Ovary (tissue), 7 donors: ENCODE measurements at regions not wholly inside any gene's neighbourhood (a gene's known extent, or its start where the extent isn't known, plus 50 kb on each side); places are given as distances from the start of the nearest gene placed in this dataset.

Source experiments
- DNase-seq, 5 donors: peaks; one replicate each; pipeline ENCODE4 v3.0.0-alpha.2; 2019 to 2020
- H3K27ac ChIP-seq, 2 donors: fragments of 200-600 bp; one replicate each; pipeline versions ENCODE4 v1.5.1 to v1.8.0; 2019 to 2022
- H3K27me3 ChIP-seq: fragments of 200-600 bp; one replicate; pipeline ENCODE4 v1.8.0; 2022
- H3K36me3 ChIP-seq: fragments of 200-600 bp; sonication (generic); one replicate; pipeline ENCODE4 v1.5.1; 2019
- H3K4me1 ChIP-seq: one replicate; pipeline ENCODE4 v1.8.1; 2013; ENCODE audit warnings: mild to moderate bottlenecking, moderate library complexity; ENCODE audit not compliant: insufficient read depth
- H3K4me3 ChIP-seq: fragments of 200-600 bp; sonication (generic); one replicate; pipeline ENCODE4 v1.5.1; 2017
- H3K9me3 ChIP-seq, 2 donors: fragments of 200-600 bp in 1 of 2; sonication (generic) in 1 of 2; one replicate each; pipeline versions ENCODE4 v1.5.1 to v1.8.1; 2013 to 2019; ENCODE audit warnings: mild to moderate bottlenecking in 1 of 2, moderate library complexity in 1 of 2
- EP300 ChIP-seq: sonication (generic); formaldehyde crosslinking; IDR thresholded peaks from one replicate; pipeline ENCODE4 v1.6.1; 2017; ENCODE audit warnings: antibody characterized with exemption
- POLR2A ChIP-seq: fragments of 450-650 bp; IDR thresholded peaks from one replicate; pipeline ENCODE4 v1.6.1; 2017; ENCODE audit warnings: antibody characterized with exemption, mild to moderate bottlenecking, moderate library complexity
- WGBS, 3 donors: extraction: QIAGEN DNeasy Blood & Tissue Kit in 1 of 3; methylation state at CpG; one replicate each; pipeline versions ENCODE4 v1.1.5 to v1.1.7; 2013 to 2017; 5-methylcytosine and 5-hydroxymethylcytosine counted together
- intact Hi-C, 4 donors: fragments of 100-400 bp; cut with DNase I; formaldehyde crosslinking; loops; one replicate each; pipeline versions ENCODE4 v1.11.0 to v1.15.1; 2022 to 2023
- TF ChIP-seq, protein P1 (sequence below), 3 donors: fragments of 450-650 bp in 2 of 3; fragments of 200-600 bp in 1 of 3; IDR thresholded peaks; one replicate each; pipeline versions ENCODE4 v1.5.1 to v1.8.0; 2016 to 2022; ENCODE audit warnings: antibody characterized with exemption in 3 of 3, mild to moderate bottlenecking in 1 of 3
- donor health status: DM: no; HTN: no; CAD: no; lungs with moderate emphysema.
- donor health status: DM: no; HTN: no; CAD: no.
- donor health status: Bipolar disorder and iron deficiency.
- donor health status: DM: no; HTN: no; CAD: no.
- donor health status: DM: yes; HTN: yes; CAD: no.

DNA sequence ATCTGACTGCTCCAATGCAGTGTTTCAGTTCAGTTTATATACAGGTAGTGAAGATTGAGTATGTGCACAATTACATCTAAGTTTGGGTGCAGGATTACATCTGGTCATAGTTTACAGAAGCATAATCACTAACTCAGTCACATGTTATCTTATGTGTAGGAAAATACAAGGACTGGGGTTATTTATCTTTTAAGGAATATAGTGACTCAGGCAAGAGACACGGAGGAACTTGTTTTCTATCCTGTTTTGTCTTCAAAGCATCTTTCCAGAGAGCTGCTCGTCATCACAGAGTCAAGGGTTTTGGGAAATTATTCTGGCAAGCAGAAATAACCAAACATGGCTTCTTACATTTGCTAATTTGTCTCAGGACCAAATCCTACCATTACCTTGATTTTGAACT lies 1371.5 kb upstream of the TMEFF2 start:
- WGBS, 3 donors: 4 to 35% (median 12%) methylated on average over 2 of the region's 2 CpGs

DNA sequence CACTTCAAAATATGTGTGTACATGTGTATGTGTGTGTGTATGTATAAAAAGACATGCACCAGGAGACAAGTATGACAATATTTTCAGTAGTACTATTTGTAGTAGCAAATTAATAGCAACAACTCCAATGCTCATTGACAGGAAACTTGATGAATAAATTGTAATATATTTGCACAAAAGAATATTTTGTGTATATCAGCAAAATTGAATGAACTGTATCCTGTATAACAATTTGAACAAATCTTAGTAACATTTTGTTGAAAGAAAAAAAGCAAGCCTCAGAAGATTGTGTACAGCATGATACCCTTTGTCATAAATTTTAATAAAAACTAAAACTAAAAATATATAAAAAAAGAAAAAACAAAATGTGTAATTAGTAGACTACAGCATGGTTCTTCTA lies 1367.3 kb upstream of the TMEFF2 start:
- no peak overlapping the region for H3K4me3 ChIP-seq
- no peak overlapping the region for H3K27ac ChIP-seq
- intact Hi-C loops: no loop called here
- no peaks in the 10 kb centered on the region for H3K4me1 ChIP-seq
- H3K9me3 ChIP-seq: no peaks in the 10 kb centered on the region
- H3K36me3 ChIP-seq: no peaks in the 10 kb centered on the region
- H3K27me3 ChIP-seq: no peaks in the 10 kb centered on the region
- no peak for TF ChIP-seq POLR2A
- TF ChIP-seq EP300: no peak
- TF ChIP-seq, protein P1, sequence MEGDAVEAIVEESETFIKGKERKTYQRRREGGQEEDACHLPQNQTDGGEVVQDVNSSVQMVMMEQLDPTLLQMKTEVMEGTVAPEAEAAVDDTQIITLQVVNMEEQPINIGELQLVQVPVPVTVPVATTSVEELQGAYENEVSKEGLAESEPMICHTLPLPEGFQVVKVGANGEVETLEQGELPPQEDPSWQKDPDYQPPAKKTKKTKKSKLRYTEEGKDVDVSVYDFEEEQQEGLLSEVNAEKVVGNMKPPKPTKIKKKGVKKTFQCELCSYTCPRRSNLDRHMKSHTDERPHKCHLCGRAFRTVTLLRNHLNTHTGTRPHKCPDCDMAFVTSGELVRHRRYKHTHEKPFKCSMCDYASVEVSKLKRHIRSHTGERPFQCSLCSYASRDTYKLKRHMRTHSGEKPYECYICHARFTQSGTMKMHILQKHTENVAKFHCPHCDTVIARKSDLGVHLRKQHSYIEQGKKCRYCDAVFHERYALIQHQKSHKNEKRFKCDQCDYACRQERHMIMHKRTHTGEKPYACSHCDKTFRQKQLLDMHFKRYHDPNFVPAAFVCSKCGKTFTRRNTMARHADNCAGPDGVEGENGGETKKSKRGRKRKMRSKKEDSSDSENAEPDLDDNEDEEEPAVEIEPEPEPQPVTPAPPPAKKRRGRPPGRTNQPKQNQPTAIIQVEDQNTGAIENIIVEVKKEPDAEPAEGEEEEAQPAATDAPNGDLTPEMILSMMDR (IDR thresholded peaks at IDR 0.05): no peak
- DNase-seq: no peak

More for the DNA sequence above, 1371.5 kb upstream of the TMEFF2 start:
- no peaks in the 10 kb centered on the region for H3K9me3 ChIP-seq
- H3K4me1 ChIP-seq: no peaks in the 10 kb centered on the region
- no peak overlapping the region for H3K27ac ChIP-seq
- no peaks in the 10 kb centered on the region for H3K27me3 ChIP-seq
- H3K4me3 ChIP-seq: no peak overlapping the region
- intact Hi-C loops: no loop called here
- no peaks in the 10 kb centered on the region for H3K36me3 ChIP-seq
- no peak for DNase-seq
- no peak for TF ChIP-seq POLR2A
- no peak for TF ChIP-seq EP300
- TF ChIP-seq, protein P1 (IDR thresholded peaks at IDR 0.05): no peak

DNA sequence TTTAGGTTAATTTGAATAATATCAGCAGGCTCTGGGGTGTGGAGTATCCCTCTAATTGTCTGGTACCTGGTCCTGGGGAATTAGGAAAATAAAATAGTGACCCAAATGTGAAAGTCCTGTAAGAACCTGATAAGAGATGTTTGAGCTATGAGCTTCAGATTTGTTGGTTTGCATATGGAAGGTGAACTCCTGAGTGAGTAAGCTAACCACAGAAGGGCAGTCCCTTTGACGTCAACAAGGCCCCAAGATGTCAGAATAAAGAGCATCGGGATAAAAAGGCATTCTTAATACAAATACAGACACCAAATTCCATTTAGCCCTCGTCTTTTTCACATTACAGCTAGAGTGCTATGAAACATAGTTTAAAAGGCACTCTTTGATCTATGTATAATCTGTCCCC lies 1366.3 kb upstream of the TMEFF2 start:
- intact Hi-C loops: no loop called here
- no peak for TF ChIP-seq POLR2A

DNA sequence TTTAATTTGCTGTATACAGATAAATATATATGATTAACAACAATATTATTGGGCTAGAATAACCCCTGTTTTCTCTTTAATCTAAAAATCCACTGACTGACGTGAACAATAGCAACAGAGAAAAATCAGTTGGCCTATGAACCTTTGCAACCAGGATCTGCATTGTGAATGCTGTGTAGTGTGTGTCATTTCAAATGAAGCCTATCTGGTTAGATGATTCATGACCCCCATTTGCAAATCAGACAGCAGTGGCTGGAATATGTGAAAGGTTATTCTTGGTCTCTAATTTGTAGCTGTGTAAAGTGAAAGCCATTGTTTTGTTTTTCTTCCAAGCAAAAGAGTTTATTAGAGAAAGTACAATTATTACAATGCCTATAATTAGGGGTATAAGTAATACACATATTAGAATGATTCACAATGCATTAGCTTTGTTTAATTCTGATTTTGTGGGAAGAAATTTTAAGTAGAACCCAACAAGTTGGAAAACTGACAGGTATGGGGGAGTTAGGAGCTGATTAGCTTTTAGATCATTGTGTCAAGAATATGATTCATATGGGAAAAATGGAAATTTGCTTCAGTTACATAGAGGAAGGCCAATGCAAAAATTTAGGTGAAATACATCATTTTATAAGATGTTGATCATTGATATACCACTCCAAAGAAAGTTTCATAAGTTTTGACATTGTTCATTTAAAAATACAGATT lies 1362.2 kb upstream of the TMEFF2 start:
- H3K36me3 ChIP-seq: no peaks in the 10 kb centered on the region
- H3K9me3 ChIP-seq: no peaks in the 10 kb centered on the region
- H3K27me3 ChIP-seq: no peaks in the 10 kb centered on the region
- H3K4me3 ChIP-seq: no peak overlapping the region
- DNase-seq: no peak
- intact Hi-C loops: no loop called here
- no peaks in the 10 kb centered on the region for H3K4me1 ChIP-seq
- TF ChIP-seq POLR2A: no peak
- no peak for TF ChIP-seq EP300
- TF ChIP-seq, protein P1 (IDR thresholded peaks at IDR 0.05): no peak
- H3K27ac ChIP-seq: no peak overlapping the region
- WGBS, 3 donors: 59 to 73% (median 71%) methylated on average over 1 of the region's 1 CpG

More for the DNA sequence above, 1366.3 kb upstream of the TMEFF2 start:
- Histone ChIP-seq H3K4me1 (no peaks in the 10 kb centered on the region), H3K9me3 (no peaks in the 10 kb centered on the region), H3K27ac (no peak overlapping the region), H3K36me3 (no peaks in the 10 kb centered on the region), H3K27me3 (no peaks in the 10 kb centered on the region), H3K4me3 (no peak overlapping the region)
- WGBS, 3 donors: 55 to 63% (median 61%) methylated on average over 3 of the region's 3 CpGs
- DNase-seq: no peak

DNA sequence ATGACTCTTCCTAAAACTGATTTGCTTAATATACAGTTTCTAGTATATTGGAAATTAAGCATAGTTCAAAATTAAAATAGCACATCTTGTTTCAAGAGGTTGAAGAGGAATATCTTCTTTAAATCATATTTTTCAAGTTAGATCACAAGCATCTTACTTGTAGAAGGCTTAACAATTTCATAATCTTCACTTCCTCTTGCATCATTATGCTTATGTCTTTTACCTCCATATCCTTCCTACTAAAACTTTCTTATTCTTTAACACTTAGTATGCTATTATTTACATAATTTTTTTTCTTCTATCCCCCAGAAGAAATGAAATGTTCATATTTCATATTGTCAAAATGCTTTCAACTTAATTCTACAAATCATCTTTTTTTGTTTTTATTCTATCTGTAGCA lies 1354.9 kb upstream of the TMEFF2 start:
- no peak for DNase-seq
- H3K36me3 ChIP-seq: no peaks in the 10 kb centered on the region
- intact Hi-C loops: no loop called here
- no peak overlapping the region for H3K27ac ChIP-seq
- H3K4me1 ChIP-seq: no peaks in the 10 kb centered on the region
- H3K27me3 ChIP-seq: no peaks in the 10 kb centered on the region
- H3K9me3 ChIP-seq: no peaks in the 10 kb centered on the region
- no peak overlapping the region for H3K4me3 ChIP-seq
- no peak for TF ChIP-seq POLR2A
- TF ChIP-seq EP300: no peak
- TF ChIP-seq, protein P1 (IDR thresholded peaks at IDR 0.05): no peak
